ENCODE measurements at regions not wholly inside any gene's neighbourhood (a gene's known extent, or its start where the extent isn't known, plus 50 kb on each side); places are given as distances from the start of the nearest gene placed in this dataset.

DNA sequence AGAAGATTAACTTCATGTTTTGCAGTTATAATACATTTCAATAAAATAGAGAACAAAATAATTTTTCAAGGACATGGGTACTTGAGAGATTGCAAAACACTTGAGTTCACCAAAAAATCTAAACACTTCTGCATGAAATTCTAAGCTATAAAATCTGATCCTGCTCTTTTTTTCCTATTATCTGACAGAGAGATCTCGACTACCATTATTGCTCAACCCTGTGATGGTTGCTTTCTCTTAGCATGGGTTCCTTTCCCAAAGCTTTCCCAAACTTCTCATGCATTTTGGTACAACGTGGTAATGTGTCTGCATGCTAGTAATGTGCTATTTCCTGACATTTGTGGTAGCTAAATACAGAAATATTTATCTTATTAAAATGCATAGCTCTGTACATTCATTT lies 1243.1 kb upstream of the ADGRB3 start:
- no peak for DNase-seq (ENCODE audit: low spot score)

DNA sequence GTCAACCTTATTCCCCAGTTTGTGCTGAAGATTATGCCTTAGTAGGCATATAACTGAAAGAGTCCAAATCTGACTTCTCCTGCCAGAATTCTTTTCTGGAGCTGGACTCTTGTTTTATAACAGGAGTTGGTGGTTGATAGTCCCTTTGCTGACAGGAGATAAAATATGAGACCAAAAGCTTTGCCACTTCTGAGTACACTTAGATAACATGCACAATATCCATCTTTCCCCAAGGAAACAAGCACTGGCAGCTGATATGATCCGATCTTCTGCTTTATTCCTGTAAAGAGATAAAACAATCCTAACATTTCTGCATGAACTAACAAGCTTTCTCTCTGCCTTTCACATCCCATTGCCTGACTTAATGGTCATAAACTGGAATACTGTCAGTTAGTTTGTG lies 1265.4 kb upstream of the ADGRB3 start:
- no peak for DNase-seq (ENCODE audit: low spot score)

- DNase-seq (ENCODE audit: low spot score) = no peak
These were observed 1272.1 kb upstream of the ADGRB3 start for GRCh38 chr6:67362976-67363375.

GRCh38 chr6:67361264-67361663 lies 1273.8 kb upstream of the ADGRB3 start:
- DNase-seq (ENCODE audit: low spot score) = no peak

GRCh38 chr6:67358241-67358640 lies 1276.8 kb upstream of the ADGRB3 start:
- DNase-seq (ENCODE audit: low spot score) = no peak

DNA sequence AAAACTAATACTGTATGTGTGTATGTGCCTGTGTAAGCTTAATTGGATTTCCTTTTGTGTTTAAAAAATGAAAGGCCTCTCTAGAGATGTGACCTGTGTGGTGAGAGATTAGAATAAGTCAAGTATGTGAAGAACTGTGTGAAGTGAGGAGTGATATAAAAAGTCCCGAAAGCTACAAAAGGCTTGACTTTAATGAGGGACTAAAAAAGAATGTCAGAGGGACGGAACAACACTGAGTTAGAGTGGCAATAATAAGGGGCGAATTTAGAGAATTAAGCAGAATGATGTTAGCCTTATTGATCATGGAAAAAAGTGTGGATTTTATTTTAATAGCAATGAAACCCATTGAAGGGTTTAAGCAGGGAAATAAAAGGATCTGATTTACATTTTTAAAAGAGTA lies 1281.2 kb upstream of the ADGRB3 start:
- no peak for DNase-seq (ENCODE audit: low spot score)

DNA sequence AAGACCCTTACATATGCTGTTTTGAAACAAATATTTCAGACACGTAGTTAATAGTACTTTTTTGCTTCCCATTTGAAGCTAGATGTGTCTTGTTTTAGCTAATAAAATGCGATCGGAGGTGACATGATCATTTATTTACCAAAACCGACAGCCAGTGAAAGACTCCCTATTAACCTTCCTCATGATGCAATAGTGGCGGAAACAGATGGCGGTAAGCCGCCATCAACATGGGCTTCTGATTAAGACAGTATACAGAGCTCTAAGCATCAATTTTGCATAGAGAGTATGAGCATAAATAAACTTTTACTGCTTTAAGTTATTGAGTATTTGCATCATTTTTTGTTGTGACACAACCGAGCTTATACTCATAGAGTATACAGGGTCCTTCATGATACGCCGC lies 1282.4 kb upstream of the ADGRB3 start:
- no peak for DNase-seq (ENCODE audit: low spot score)

DNA sequence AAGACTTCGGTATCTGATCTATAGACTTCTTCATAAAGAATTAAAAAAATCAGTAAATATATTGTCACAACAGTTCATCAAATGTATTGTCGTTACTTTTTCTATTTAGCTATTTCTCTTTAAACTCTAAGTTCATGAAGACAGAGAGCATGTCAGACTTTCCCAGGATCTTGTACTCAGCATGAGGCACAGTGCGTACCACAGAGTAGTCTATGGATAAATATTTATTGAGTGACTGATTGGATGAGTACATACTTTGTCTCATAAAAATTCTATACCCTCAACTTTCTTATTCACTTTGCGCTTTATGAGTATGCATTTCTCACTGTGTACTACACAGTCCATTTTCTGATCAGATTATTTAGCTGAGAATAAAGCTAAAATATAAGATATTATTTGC lies 1284.4 kb upstream of the ADGRB3 start:
- no peak for DNase-seq (ENCODE audit: low spot score)

DNA sequence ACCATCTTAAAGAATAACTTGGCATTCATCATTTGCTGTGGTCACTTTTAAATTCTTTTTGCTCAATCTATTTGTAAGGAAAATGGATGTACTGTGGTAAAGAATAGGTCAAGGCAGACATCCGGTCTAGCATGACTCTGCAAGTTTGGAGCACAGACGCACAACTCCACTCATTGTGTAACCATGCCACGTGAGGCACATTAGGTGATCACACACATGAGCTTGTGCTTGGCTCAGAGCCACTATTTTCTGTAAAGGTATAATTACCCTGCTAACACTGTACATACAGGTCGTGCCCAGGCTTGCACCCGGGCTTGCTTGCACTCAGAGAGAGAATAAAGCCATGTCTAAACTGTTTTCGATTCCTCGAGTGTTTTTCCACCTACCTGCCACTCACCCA lies 1289.1 kb upstream of the ADGRB3 start:
- DNase-seq (ENCODE audit: low spot score) = no peak

DNA sequence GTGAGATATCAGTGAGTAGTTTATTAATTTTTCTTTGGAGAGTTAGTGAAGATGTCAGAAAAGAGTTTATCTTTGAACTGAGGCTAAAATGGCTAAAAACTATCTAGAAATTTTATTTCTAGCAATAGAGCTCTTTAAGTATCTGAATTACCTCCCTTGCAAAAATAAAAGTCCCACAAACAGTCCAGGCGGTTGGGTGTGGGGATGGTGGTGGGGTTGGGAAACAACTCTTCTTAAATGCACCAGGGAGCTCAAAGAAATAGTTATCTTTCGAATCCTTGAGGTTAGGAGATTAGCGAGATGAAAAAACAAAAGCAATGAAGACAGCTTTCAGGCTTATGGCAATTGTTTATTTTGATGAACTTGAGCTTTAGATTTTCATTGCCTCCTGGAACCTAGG lies 1299.1 kb upstream of the ADGRB3 start:
- no peak for DNase-seq (ENCODE audit: low spot score)

GRCh38 chr6:67331304-67331703 lies 1303.8 kb upstream of the ADGRB3 start:
- no peak for DNase-seq (ENCODE audit: low spot score)

GRCh38 chr6:67328269-67328668 lies 1306.8 kb upstream of the ADGRB3 start:
- no peak for DNase-seq (ENCODE audit: low spot score)

DNA sequence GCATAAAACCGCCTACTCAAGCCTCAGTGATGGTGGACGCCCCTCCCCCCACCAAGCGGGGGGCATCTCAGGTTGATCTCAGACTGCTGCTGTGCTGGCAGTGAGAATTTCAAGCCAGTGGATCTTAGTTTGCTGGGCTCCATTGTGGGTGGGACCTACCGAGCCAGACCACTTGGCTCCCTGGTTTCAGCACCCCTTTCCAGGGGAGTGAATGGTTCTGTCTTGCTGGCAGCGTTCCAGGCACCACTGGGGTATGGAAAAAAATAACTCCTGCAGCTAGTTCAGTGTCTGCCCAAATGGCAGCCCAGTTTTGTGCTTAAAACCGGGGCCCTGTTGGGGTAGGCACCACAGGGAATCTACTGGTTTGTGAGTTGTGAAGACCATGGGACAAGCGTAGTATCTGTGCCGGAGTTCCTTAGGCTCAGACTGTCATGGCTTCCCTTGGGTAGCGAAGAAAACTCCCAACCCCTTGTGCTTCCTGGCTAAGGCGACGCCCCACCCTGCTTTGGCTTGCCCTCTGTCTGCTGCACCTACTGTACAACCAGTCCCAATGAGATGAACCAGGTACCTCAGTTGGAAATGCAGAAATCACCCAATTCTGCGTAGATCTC lies 1334.5 kb upstream of the ADGRB3 start:
- no peak for DNase-seq (ENCODE audit: low spot score)

DNA sequence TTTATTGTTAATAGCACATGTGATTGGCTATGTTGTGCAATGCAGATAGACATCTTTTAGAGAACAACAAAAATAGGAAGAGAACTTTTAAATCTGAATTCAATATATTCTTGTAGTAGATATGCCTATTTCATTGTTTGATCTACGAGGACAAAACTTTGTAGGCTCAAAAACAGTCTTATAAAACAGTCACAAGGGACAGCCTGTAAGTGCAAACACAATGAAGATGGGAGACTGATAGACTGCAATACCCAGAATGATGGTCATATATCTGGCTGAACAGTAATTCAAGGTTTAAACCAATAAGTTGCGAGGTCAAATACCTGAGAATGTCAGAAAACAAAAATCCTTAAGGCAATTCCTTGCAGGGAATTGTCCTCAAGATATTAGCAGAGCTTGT lies 1342.9 kb upstream of the ADGRB3 start:
- no peak for DNase-seq (ENCODE audit: low spot score)

DNA sequence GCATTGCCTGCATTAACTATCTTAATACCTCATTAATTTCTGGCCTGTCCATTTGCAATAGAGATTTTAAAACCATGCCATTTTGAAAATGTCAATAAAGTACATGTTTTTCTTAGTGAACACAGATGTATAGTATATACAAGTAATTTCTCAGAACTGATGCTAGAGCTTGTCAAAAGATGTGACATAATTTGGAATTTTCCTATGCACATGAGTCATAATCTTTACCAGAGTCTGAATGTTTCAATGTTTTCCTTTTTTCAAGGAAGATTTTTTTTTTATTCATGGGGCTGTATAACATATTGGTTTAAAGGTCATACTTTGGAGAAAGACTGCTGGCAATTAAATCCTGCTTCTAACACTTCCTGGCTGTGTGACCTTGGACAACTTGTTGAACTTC lies 1347.5 kb upstream of the ADGRB3 start:
- DNase-seq (ENCODE audit: low spot score) = no peak

DNA sequence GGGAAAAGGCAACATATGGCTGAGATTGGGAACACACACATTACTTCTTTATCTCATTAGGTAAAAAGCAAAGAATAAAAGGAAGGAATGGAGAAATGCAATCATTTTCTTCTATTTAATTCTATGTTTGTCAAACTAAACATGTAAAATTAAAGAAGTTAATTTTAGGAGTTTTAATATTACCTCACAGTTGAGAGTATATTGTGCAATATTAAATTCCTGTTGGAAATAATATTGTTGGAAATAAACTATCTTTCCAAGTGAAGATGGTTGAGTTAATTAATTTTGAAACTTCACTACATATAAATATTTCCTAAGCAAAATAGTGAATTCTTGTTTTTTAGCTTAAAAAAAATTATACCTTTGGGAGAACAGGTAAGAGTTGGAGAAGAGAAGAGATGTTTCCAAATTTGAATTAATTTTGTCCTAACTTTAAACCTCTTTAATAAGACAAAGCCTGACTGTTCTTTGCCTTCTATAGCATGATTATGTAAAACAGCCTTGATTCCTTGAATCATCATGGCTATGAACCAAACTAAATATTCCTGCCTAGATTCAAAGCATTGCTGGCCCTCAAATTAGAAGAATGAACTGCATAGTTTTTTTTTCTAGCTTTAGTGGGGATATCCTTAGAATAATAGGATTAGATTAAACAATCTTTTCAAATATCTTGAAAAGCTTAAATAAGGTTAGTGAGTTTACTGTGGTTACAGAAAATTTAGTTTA lies 1349.1 kb upstream of the ADGRB3 start:
- no peak for DNase-seq (ENCODE audit: low spot score)

GRCh38 chr6:67277312-67277711 lies 1357.8 kb upstream of the ADGRB3 start:
- no peak for DNase-seq (ENCODE audit: low spot score)

GRCh38 chr6:67265996-67266921 lies 1368.8 kb upstream of the ADGRB3 start:
- no peak for DNase-seq (ENCODE audit: low spot score)

- DNase-seq (ENCODE audit: low spot score) = no peak
These were observed 1382.4 kb upstream of the ADGRB3 start for GRCh38 chr6:67252663-67253062.

DNA sequence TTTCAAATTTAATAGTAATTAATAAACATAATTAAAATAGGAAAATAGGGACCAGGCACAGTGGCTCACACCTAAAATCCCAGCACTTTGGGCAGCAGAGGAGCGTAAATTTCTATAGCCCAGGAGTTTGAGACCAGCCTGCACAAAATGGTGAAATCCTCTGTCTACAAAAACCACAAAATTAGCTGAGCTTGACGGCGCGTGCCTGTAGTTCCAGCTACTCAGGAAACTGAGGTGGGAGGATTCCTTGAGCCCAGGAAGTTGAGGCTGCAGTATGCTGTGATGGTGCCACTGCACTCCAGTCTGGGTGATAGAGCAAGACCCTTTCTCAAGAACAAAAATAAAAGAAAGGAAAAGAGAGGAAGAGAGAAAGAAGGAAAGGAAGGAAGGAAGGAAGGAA lies 1387.0 kb upstream of the ADGRB3 start:
- DNase-seq (ENCODE audit: low spot score) = no peak

- no peak for DNase-seq (ENCODE audit: low spot score)
These were observed 1391.0 kb upstream of the ADGRB3 start for GRCh38 chr6:67244037-67244436.

- DNase-seq (ENCODE audit: low spot score) = no peak
These were observed 1397.8 kb upstream of the ADGRB3 start for GRCh38 chr6:67237277-67237676.

GRCh38 chr6:67231092-67231491 lies 1404.0 kb upstream of the ADGRB3 start:
- DNase-seq (ENCODE audit: low spot score) = no peak

Data from kidney capillary endothelial cell (primary cell).